ENCODE measurements at regions not wholly inside any gene's neighbourhood (a gene's known extent, or its start where the extent isn't known, plus 50 kb on each side); places are given as distances from the start of the nearest gene placed in this dataset.
"Not testable (repeated sequence)": the region's sequence is repeated elsewhere in the genome, so short reads cannot be mapped to it uniquely, and the experiment has no call there.

GRCh38 chr14:45807178-45807899 lies 554.3 kb upstream of the MIS18BP1 start:
- CTCF ChIA-PET = no interaction called here
- POLR2A ChIA-PET = no interaction called here
- Histone ChIP-seq H3K27me3 (ENCODE audit: control insufficient read depth, insufficient read depth, low read length) (no peaks in the 10 kb centered on the region), H3K4me3 (ENCODE audit: low read depth, low read length) (no peak overlapping the region), H3K36me3 (ENCODE audit: control insufficient read depth, insufficient read depth, low read length) (no peaks in the 10 kb centered on the region)
- no peak for TF ChIP-seq CTCF (IDR thresholded peaks at IDR 0.05; ENCODE audit: insufficient read depth, low read depth, low read length)
- DNase-seq (ENCODE audit: low read depth) = no peak

GRCh38 chr14:45799511-45799910 lies 546.5 kb upstream of the MIS18BP1 start:
- Histone ChIP-seq H3K27me3 (ENCODE audit: control insufficient read depth, insufficient read depth, low read length) (no peaks in the 10 kb centered on the region), H3K36me3 (ENCODE audit: control insufficient read depth, insufficient read depth, low read length) (no peaks in the 10 kb centered on the region), H3K4me3 (ENCODE audit: low read depth, low read length) (no peak overlapping the region)
- TF ChIP-seq CTCF (IDR thresholded peaks at IDR 0.05; ENCODE audit: insufficient read depth, low read depth, low read length) = no peak
- CTCF ChIA-PET = interaction anchor here (1.2 kb wide), 1 partner anchor 10 kb away, joined by 3 read pairs; no protein-coding TSS in a partner anchor
- POLR2A ChIA-PET = no interaction called here
- DNase-seq (ENCODE audit: low read depth) = no peak

GRCh38 chr14:45798659-45799058 lies 545.7 kb upstream of the MIS18BP1 start:
- no peaks in the 10 kb centered on the region for H3K36me3 ChIP-seq (ENCODE audit: control insufficient read depth, insufficient read depth, low read length)
- ChIA-PET CTCF (no interaction called here), POLR2A (no interaction called here)
- DNase-seq (ENCODE audit: low read depth) = no peak
- H3K4me3 ChIP-seq (ENCODE audit: low read depth, low read length) = no peak overlapping the region
- H3K27me3 ChIP-seq (ENCODE audit: control insufficient read depth, insufficient read depth, low read length) = no peaks in the 10 kb centered on the region
- TF ChIP-seq CTCF (IDR thresholded peaks at IDR 0.05; ENCODE audit: insufficient read depth, low read depth, low read length) = no peak

- POLR2A ChIA-PET; H3K27me3 ChIP-seq (ENCODE audit: control insufficient read depth, insufficient read depth, low read length); H3K36me3 ChIP-seq (ENCODE audit: control insufficient read depth, insufficient read depth, low read length); DNase-seq (ENCODE audit: low read depth); H3K4me3 ChIP-seq (ENCODE audit: low read depth, low read length): not testable (repeated sequence)
- CTCF ChIA-PET = interaction anchor here (0.6 kb wide), 1 partner anchor 10 kb away, joined by 3 read pairs; no protein-coding TSS in a partner anchor
Observed at GRCh38 chr14:45796006-45796405, 543.0 kb upstream of the MIS18BP1 start.

- Histone ChIP-seq H3K27me3 (ENCODE audit: control insufficient read depth, insufficient read depth, low read length) (no peaks in the 10 kb centered on the region), H3K4me3 (ENCODE audit: low read depth, low read length) (no peak overlapping the region), H3K36me3 (ENCODE audit: control insufficient read depth, insufficient read depth, low read length) (no peaks in the 10 kb centered on the region)
- DNase-seq (ENCODE audit: low read depth) = no peak
- ChIA-PET CTCF (no interaction called here), POLR2A (no interaction called here)
- TF ChIP-seq CTCF (IDR thresholded peaks at IDR 0.05; ENCODE audit: insufficient read depth, low read depth, low read length) = no peak
Observed at GRCh38 chr14:45793081-45793480, 540.1 kb upstream of the MIS18BP1 start.

- H3K4me3 ChIP-seq (ENCODE audit: low read depth, low read length) = no peak overlapping the region
- no peaks in the 10 kb centered on the region for H3K36me3 ChIP-seq (ENCODE audit: control insufficient read depth, insufficient read depth, low read length)
- CTCF ChIA-PET = interaction anchor here (1.0 kb wide), 1 partner anchor 18 kb away, joined by 3 read pairs; no protein-coding TSS in a partner anchor
- POLR2A ChIA-PET = no interaction called here
- DNase-seq (ENCODE audit: low read depth) = no peak
- TF ChIP-seq CTCF (IDR thresholded peaks at IDR 0.05; ENCODE audit: insufficient read depth, low read depth, low read length) = no peak
- no peaks in the 10 kb centered on the region for H3K27me3 ChIP-seq (ENCODE audit: control insufficient read depth, insufficient read depth, low read length)
Observed at GRCh38 chr14:45790293-45790692, 537.3 kb upstream of the MIS18BP1 start.

Measured in BJ (cell line).